Common myeloid progenitor, CD34-positive (primary cell): ENCODE measurements at regions not wholly inside any gene's neighbourhood (a gene's known extent, or its start where the extent isn't known, plus 50 kb on each side); places are given as distances from the start of the nearest gene placed in this dataset.
A peak's percentile ranks its signal among the peaks of the same experiment; 100 is the strongest.

Experiments
- CTCF ChIA-PET: fragments of 350-600 bp; sonication (Branson Sonifier 250); formaldehyde crosslinking; loops from one replicate; lab custom pipeline; 2021; ENCODE audit warnings: antibody characterized with exemption; lab: Charles Lee
- POLR2A ChIA-PET: fragments of 350-600 bp; sonication (Branson Sonifier 250); formaldehyde crosslinking; loops from one replicate; lab custom pipeline; 2021; ENCODE audit warnings: antibody characterized with exemption; lab: Charles Lee
- DNase-seq, 3 donors: peaks; one replicate each; pipeline versions ENCODE4 v3.0.0 to v3.0.0-alpha.2; 2013
- H3K27ac ChIP-seq, 2 experiments: 1 replicate in 1 of 2; 2 replicates in 1 of 2; pipeline ENCODE4 v1.7.0; 2013; ENCODE audit warnings: inconsistent platforms in 2 of 2, low read length in 2 of 2, mild to moderate bottlenecking in 2 of 2, low read depth in 1 of 2, moderate library complexity in 1 of 2; ENCODE audit not compliant: severe bottlenecking in 2 of 2, insufficient read depth in 1 of 2, poor library complexity in 1 of 2
- H3K27me3 ChIP-seq, 5 experiments: replicated peaks in 2 of 5; 1 replicate in 3 of 5; 2 replicates in 2 of 5; pipeline versions ENCODE4 v1.6.1 to v1.7.0; 2013; ENCODE audit warnings: low read length in 4 of 5, mild to moderate bottlenecking in 2 of 5, moderate library complexity in 2 of 5, inconsistent platforms in 1 of 5; ENCODE audit not compliant: insufficient read depth in 5 of 5, control insufficient read depth in 4 of 5
- H3K36me3 ChIP-seq, 4 experiments: 1 replicate in 2 of 4; 2 replicates in 2 of 4; pipeline versions ENCODE4 v1.6.1 to v1.7.0; 2013; ENCODE audit warnings: low read length in 3 of 4, control low read depth in 1 of 4, mild to moderate bottlenecking in 1 of 4; ENCODE audit not compliant: control insufficient read depth in 4 of 4, insufficient read depth in 4 of 4
- H3K4me1 ChIP-seq, 4 experiments: 1 replicate in 3 of 4; 2 replicates in 1 of 4; pipeline versions ENCODE4 v1.6.1 to v1.7.1; 2013; ENCODE audit warnings: low read length in 3 of 4, mild to moderate bottlenecking in 3 of 4, control low read depth in 1 of 4, inconsistent platforms in 1 of 4, moderate library complexity in 1 of 4; ENCODE audit not compliant: control insufficient read depth in 4 of 4, insufficient read depth in 4 of 4; ENCODE audit errors: control extremely low read depth in 1 of 4
- H3K4me3 ChIP-seq, 7 experiments: 1 replicate in 4 of 7; 2 replicates in 3 of 7; pipeline versions ENCODE4 v1.5.1 to v1.7.0; 2013; ENCODE audit warnings: mild to moderate bottlenecking in 7 of 7, low read length in 6 of 7, moderate library complexity in 6 of 7, inconsistent platforms in 2 of 7, low read depth in 2 of 7, control low read depth in 1 of 7; ENCODE audit not compliant: insufficient read depth in 4 of 7, control insufficient read depth in 1 of 7; ENCODE audit errors: extremely low read depth in 1 of 7
- H3K9me3 ChIP-seq, 5 experiments: 1 replicate in 4 of 5; 2 replicates in 1 of 5; pipeline versions ENCODE4 v1.6.1 to v1.7.1; 2013; ENCODE audit warnings: low read length in 4 of 5, mild to moderate bottlenecking in 2 of 5, inconsistent platforms in 1 of 5, low read depth in 1 of 5, moderate library complexity in 1 of 5; ENCODE audit not compliant: control insufficient read depth in 4 of 5, insufficient read depth in 2 of 5; ENCODE audit errors: control extremely low read depth in 1 of 5
- WGBS: methylation state at CpG from one replicate; pipeline ENCODE4 v1.1.5; 2013; ENCODE audit not compliant: insufficient coverage; 5-methylcytosine and 5-hydroxymethylcytosine counted together

GRCh38 chr5:137567226-137567625 lies 68.1 kb upstream of the SPOCK1 start:
- Histone ChIP-seq H3K9me3 (no peaks in the 10 kb centered on the region), H3K4me3 (no peak overlapping the region), H3K36me3 (no peaks in the 10 kb centered on the region), H3K4me1 (peaks cover 10 to 37% (median 26%) of the 10 kb centered on the region in 4 experiments), H3K27me3 (peaks cover 0 to 2% (median 0%) of the 10 kb centered on the region in 5 experiments), H3K27ac (no peak overlapping the region)
- ChIA-PET CTCF (interaction anchor here (1.2 kb wide), 1 partner anchor 12 kb away, joined by 3 read pairs; no protein-coding TSS in a partner anchor), POLR2A (no interaction called here)
- WGBS, result 100% methylated on average over 5 of the region's 7 CpGs
- no peak for DNase-seq

- Histone ChIP-seq H3K27me3 (peaks cover 0 to 2% (median 0%) of the 10 kb centered on the region in 5 experiments), H3K4me1 (peaks cover 10 to 37% (median 26%) of the 10 kb centered on the region in 4 experiments), H3K36me3 (no peaks in the 10 kb centered on the region), H3K9me3 (no peaks in the 10 kb centered on the region), H3K27ac (no peak overlapping the region), H3K4me3 (no peak overlapping the region)
- 22% methylated on average over 4 of the region's 6 CpGs for WGBS
- ChIA-PET CTCF (interaction anchor here (1.2 kb wide), 1 partner anchor 13 kb away, joined by 3 read pairs; no protein-coding TSS in a partner anchor), POLR2A (no interaction called here)
- DNase-seq, result peak in 1 of 3 donors; percentile 4
These were observed 67.7 kb upstream of the SPOCK1 start for GRCh38 chr5:137566780-137567179.

- H3K4me1 ChIP-seq, result peaks cover 8 to 38% (median 24%) of the 10 kb centered on the region in 4 experiments
- WGBS, result 93% methylated on average over 2 of the region's 2 CpGs
- CTCF ChIA-PET, result interaction anchor here (1.2 kb wide), 1 partner anchor 14 kb away, joined by 3 read pairs; no protein-coding TSS in a partner anchor
- peaks cover 0 to 2% (median 0%) of the 10 kb centered on the region in 5 experiments for H3K27me3 ChIP-seq
- no peak overlapping the region for H3K27ac ChIP-seq
- H3K4me3 ChIP-seq, result no peak overlapping the region
- DNase-seq, result no peak
- H3K9me3 ChIP-seq, result no peaks in the 10 kb centered on the region
- H3K36me3 ChIP-seq, result no peaks in the 10 kb centered on the region
- POLR2A ChIA-PET, result no interaction called here
These were observed 67.0 kb upstream of the SPOCK1 start for GRCh38 chr5:137566118-137566541.

GRCh38 chr5:137565450-137565849 lies 66.3 kb upstream of the SPOCK1 start:
- 100% methylated on average over 3 of the region's 3 CpGs for WGBS
- H3K27ac ChIP-seq, result no peak overlapping the region
- DNase-seq, result no peak
- peaks cover 6 to 34% (median 22%) of the 10 kb centered on the region in 4 experiments for H3K4me1 ChIP-seq
- H3K4me3 ChIP-seq, result no peak overlapping the region
- CTCF ChIA-PET, result no interaction called here
- H3K9me3 ChIP-seq, result no peaks in the 10 kb centered on the region
- H3K36me3 ChIP-seq, result no peaks in the 10 kb centered on the region
- POLR2A ChIA-PET, result no interaction called here
- H3K27me3 ChIP-seq, result peaks cover 0 to 2% (median 0%) of the 10 kb centered on the region in 5 experiments

GRCh38 chr5:137564398-137564961 lies 65.4 kb upstream of the SPOCK1 start:
- POLR2A ChIA-PET, result no interaction called here
- DNase-seq, result no peak
- H3K4me1 ChIP-seq, result peaks cover 6 to 34% (median 22%) of the 10 kb centered on the region in 4 experiments
- no peak overlapping the region for H3K27ac ChIP-seq
- H3K4me3 ChIP-seq, result peak overlapping the region in 5 of 7 experiments; percentile 5 to 62 (median 29)
- CTCF ChIA-PET, result no interaction called here
- H3K36me3 ChIP-seq, result no peaks in the 10 kb centered on the region
- no peaks in the 10 kb centered on the region for H3K9me3 ChIP-seq
- WGBS, result 12% methylated on average over 4 of the region's 5 CpGs
- H3K27me3 ChIP-seq, result no peaks in the 10 kb centered on the region

GRCh38 chr5:137563646-137564397 lies 64.7 kb upstream of the SPOCK1 start:
- peak overlapping the region in 5 of 7 experiments; percentile 5 to 62 (median 29) for H3K4me3 ChIP-seq
- no peak overlapping the region for H3K27ac ChIP-seq
- no peaks in the 10 kb centered on the region for H3K9me3 ChIP-seq
- ChIA-PET POLR2A (no interaction called here), CTCF (no interaction called here)
- 0% methylated on average over 13 of the region's 14 CpGs for WGBS
- no peaks in the 10 kb centered on the region for H3K36me3 ChIP-seq
- DNase-seq, result peak; percentile 78 to 90 (median 86)
- H3K4me1 ChIP-seq, result peaks cover 6 to 34% (median 22%) of the 10 kb centered on the region in 4 experiments
- H3K27me3 ChIP-seq, result peaks cover 0 to 2% (median 0%) of the 10 kb centered on the region in 5 experiments

GRCh38 chr5:137563301-137563645 lies 64.1 kb upstream of the SPOCK1 start:
- no peaks in the 10 kb centered on the region for H3K9me3 ChIP-seq
- H3K36me3 ChIP-seq, result no peaks in the 10 kb centered on the region
- 100% methylated on average over 1 of the region's 2 CpGs for WGBS
- ChIA-PET CTCF (no interaction called here), POLR2A (no interaction called here)
- H3K27me3 ChIP-seq, result peaks cover 0 to 2% (median 0%) of the 10 kb centered on the region in 5 experiments
- no peak overlapping the region for H3K4me3 ChIP-seq
- no peak overlapping the region for H3K27ac ChIP-seq
- DNase-seq, result no peak
- H3K4me1 ChIP-seq, result peaks cover 6 to 34% (median 22%) of the 10 kb centered on the region in 4 experiments
